WTC11 (cell line): ENCODE measurements at regions not wholly inside any gene's neighbourhood (a gene's known extent, or its start where the extent isn't known, plus 50 kb on each side); places are given as distances from the start of the nearest gene placed in this dataset.

Source experiments
- ATAC-seq: fragments of 200-7000 bp; cut with Tn5 transposase; 2 replicates; pipeline ENCODE4 v1.10.0; 2021; ENCODE audit warnings: mild to moderate bottlenecking, moderate library complexity
- CTCF ChIA-PET: fragments of 300-600 bp; sonication (Branson Sonifier 250); formaldehyde crosslinking; loops from one replicate; lab custom pipeline; 2021; ENCODE audit warnings: antibody characterized with exemption; lab: Charles Lee
- POLR2A ChIA-PET: fragments of 350-600 bp; sonication (Branson Sonifier 250); formaldehyde crosslinking; loops from one replicate; lab custom pipeline; 2021; ENCODE audit warnings: antibody characterized with exemption; lab: Charles Lee
- DNase-seq: peaks from one replicate; pipeline ENCODE4 v3.0.0; 2021; ENCODE audit warnings: low spot score
- H3K27ac Mint-ChIP-seq: 2 replicates; pipeline ENCODE4 v1.8.0; 2021; ENCODE audit warnings: mixed read lengths
- H3K27me3 Mint-ChIP-seq: 2 replicates; pipeline ENCODE4 v1.8.0; 2021; ENCODE audit warnings: low read depth, mild to moderate bottlenecking, moderate library complexity, mixed read lengths
- H3K36me3 Mint-ChIP-seq: 2 replicates; pipeline ENCODE4 v1.8.0; 2021; ENCODE audit warnings: mixed read lengths
- H3K4me1 Mint-ChIP-seq: 2 replicates; pipeline ENCODE4 v1.8.0; 2022; ENCODE audit warnings: mixed read lengths
- H3K4me3 Mint-ChIP-seq: 2 replicates; pipeline ENCODE4 v1.8.0; 2021; ENCODE audit warnings: mild to moderate bottlenecking, moderate library complexity, mixed read lengths
- H3K9me3 Mint-ChIP-seq: 2 replicates; pipeline ENCODE4 v1.8.0; 2021; ENCODE audit warnings: mixed read lengths
- ATF1 ChIP-seq: sonication (generic); formaldehyde crosslinking; IDR thresholded peaks from 2 replicates; pipeline ENCODE4 v1.8.1; 2023; ENCODE audit warnings: mild to moderate bottlenecking, moderate library complexity, missing genetic modification reagents
- CBFB ChIP-seq: sonication (generic); formaldehyde crosslinking; IDR thresholded peaks from 2 replicates; pipeline ENCODE4 v1.8.1; 2022; ENCODE audit warnings: mild to moderate bottlenecking, low read depth, missing genetic modification reagents
- ETV6 ChIP-seq: sonication (generic); formaldehyde crosslinking; IDR thresholded peaks from 2 replicates; pipeline ENCODE4 v1.8.1; 2022; ENCODE audit warnings: mild to moderate bottlenecking, missing genetic modification reagents
- FOXK1 ChIP-seq: sonication (generic); formaldehyde crosslinking; IDR thresholded peaks from 2 replicates; pipeline ENCODE4 v1.8.0; 2022; ENCODE audit warnings: mild to moderate bottlenecking, moderate library complexity, missing genetic modification reagents
- FOXP1 ChIP-seq: sonication (generic); formaldehyde crosslinking; IDR thresholded peaks from 2 replicates; pipeline ENCODE4 v1.8.0; 2022; ENCODE audit warnings: missing genetic modification reagents, mild to moderate bottlenecking, moderate library complexity, borderline replicate concordance
- GABPB1 ChIP-seq: sonication (generic); formaldehyde crosslinking; IDR thresholded peaks from 2 replicates; pipeline ENCODE4 v1.8.1; 2023; ENCODE audit warnings: mild to moderate bottlenecking, missing genetic modification reagents
- GRHL2 ChIP-seq: fragments of 250-450 bp; sonication (Bioruptor Pico); IDR thresholded peaks from 2 replicates; pipeline ENCODE4 v1.8.0; 2022; ENCODE audit warnings: mild to moderate bottlenecking, moderate library complexity; ENCODE audit not compliant: insufficient replicate concordance, severe bottlenecking
- HMGA2 ChIP-seq: fragments of 250-450 bp; sonication (Bioruptor Pico); IDR thresholded peaks from 2 replicates; pipeline ENCODE4 v1.4.0; 2021; ENCODE audit warnings: mild to moderate bottlenecking, moderate library complexity
- HMGXB4 ChIP-seq: sonication (generic); formaldehyde crosslinking; IDR thresholded peaks from 2 replicates; pipeline ENCODE4 v1.8.1; 2023; ENCODE audit warnings: mild to moderate bottlenecking, moderate library complexity, missing genetic modification reagents
- JAZF1 ChIP-seq: fragments of 250-450 bp; sonication (Bioruptor Pico); IDR thresholded peaks from 2 replicates; pipeline ENCODE4 v1.9.0; 2021; ENCODE audit warnings: moderate library complexity, mild to moderate bottlenecking, inconsistent platforms
- MLX ChIP-seq: sonication (generic); formaldehyde crosslinking; IDR thresholded peaks from 2 replicates; pipeline ENCODE4 v1.8.1; 2023; ENCODE audit warnings: mild to moderate bottlenecking, missing genetic modification reagents, moderate library complexity
- NR3C1 ChIP-seq: sonication (generic); formaldehyde crosslinking; conservative IDR thresholded peaks from 2 replicates; pipeline ENCODE4 v1.8.1; 2023; ENCODE audit warnings: low read depth, mild to moderate bottlenecking, missing genetic modification reagents
- TEAD4 ChIP-seq: sonication (generic); formaldehyde crosslinking; IDR thresholded peaks from 2 replicates; pipeline ENCODE4 v1.8.0; 2022; ENCODE audit warnings: mild to moderate bottlenecking, missing genetic modification reagents
- USF2 ChIP-seq: sonication (generic); formaldehyde crosslinking; IDR thresholded peaks from 2 replicates; pipeline ENCODE4 v1.8.1; 2023; ENCODE audit warnings: mild to moderate bottlenecking, missing genetic modification reagents, moderate library complexity
- ZNF121 ChIP-seq: sonication (generic); formaldehyde crosslinking; IDR thresholded peaks from 2 replicates; pipeline ENCODE4 v1.8.0; 2023; ENCODE audit warnings: missing genetic modification reagents
- ZNF416 ChIP-seq: fragments of 250-450 bp; sonication (Bioruptor Pico); IDR thresholded peaks from 2 replicates; pipeline ENCODE4 v1.9.0; 2021; ENCODE audit warnings: mild to moderate bottlenecking, inconsistent platforms
- TF ChIP-seq, protein P1 (sequence below): sonication (generic); formaldehyde crosslinking; conservative IDR thresholded peaks from 2 replicates; pipeline ENCODE4 v1.8.1; 2022; ENCODE audit warnings: mild to moderate bottlenecking, missing genetic modification reagents
- TF ChIP-seq, protein P2 (sequence below): sonication (generic); formaldehyde crosslinking; IDR thresholded peaks from 2 replicates; pipeline ENCODE4 v1.8.0; 2023; ENCODE audit warnings: missing genetic modification reagents, mild to moderate bottlenecking, borderline replicate concordance

GRCh38 chrX:121455890-121456289 is 408.5 kb downstream of the GLUD2 start:
- DNase-seq (no peak), ATAC-seq (no peak)
- H3K4me3 Mint-ChIP-seq, result no peak overlapping the region
- TF ChIP-seq CBFB (CRISPR knock-in tag) (no peak), HMGXB4 (CRISPR knock-in tag) (no peak), TEAD4 (CRISPR knock-in tag) (no peak), MLX (no peak), USF2 (CRISPR knock-in tag) (no peak), HMGA2 (CRISPR knock-in tag) (no peak), ZNF416 (CRISPR knock-in tag) (no peak)
- TF ChIP-seq, protein P1, sequence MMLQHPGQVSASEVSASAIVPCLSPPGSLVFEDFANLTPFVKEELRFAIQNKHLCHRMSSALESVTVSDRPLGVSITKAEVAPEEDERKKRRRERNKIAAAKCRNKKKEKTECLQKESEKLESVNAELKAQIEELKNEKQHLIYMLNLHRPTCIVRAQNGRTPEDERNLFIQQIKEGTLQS (CRISPR knock-in tag), result no peak
- H3K27ac Mint-ChIP-seq, result no peak overlapping the region
- ChIA-PET POLR2A (no interaction called here), CTCF (no interaction called here)
- no peaks in the 10 kb centered on the region for H3K27me3 Mint-ChIP-seq
- no peaks in the 10 kb centered on the region for H3K36me3 Mint-ChIP-seq
- H3K9me3 Mint-ChIP-seq, result no peaks in the 10 kb centered on the region
- no peaks in the 10 kb centered on the region for H3K4me1 Mint-ChIP-seq

- ChIA-PET POLR2A (no interaction called here), CTCF (no interaction called here)
- Mint-ChIP-seq H3K4me3 (no peak overlapping the region), H3K27me3 (no peaks in the 10 kb centered on the region), H3K9me3 (peaks cover 4% of the 10 kb centered on the region; the same call in 1 of the 2 replicates), H3K27ac (no peak overlapping the region), H3K4me1 (no peaks in the 10 kb centered on the region), H3K36me3 (no peaks in the 10 kb centered on the region)
- ATAC-seq (no peak), DNase-seq (no peak)
- TF ChIP-seq ATF1 (CRISPR knock-in tag), result no peak
- TF ChIP-seq NR3C1 (CRISPR knock-in tag), result no peak
- TF ChIP-seq GRHL2 (CRISPR knock-in tag), result no peak
- no peak for TF ChIP-seq FOXP1 (CRISPR knock-in tag)
- no peak for TF ChIP-seq ETV6 (CRISPR knock-in tag)
- TF ChIP-seq JAZF1 (CRISPR knock-in tag), result no peak
- no peak for TF ChIP-seq GABPB1
- no peak for TF ChIP-seq FOXK1 (CRISPR knock-in tag)
- TF ChIP-seq, protein P2, sequence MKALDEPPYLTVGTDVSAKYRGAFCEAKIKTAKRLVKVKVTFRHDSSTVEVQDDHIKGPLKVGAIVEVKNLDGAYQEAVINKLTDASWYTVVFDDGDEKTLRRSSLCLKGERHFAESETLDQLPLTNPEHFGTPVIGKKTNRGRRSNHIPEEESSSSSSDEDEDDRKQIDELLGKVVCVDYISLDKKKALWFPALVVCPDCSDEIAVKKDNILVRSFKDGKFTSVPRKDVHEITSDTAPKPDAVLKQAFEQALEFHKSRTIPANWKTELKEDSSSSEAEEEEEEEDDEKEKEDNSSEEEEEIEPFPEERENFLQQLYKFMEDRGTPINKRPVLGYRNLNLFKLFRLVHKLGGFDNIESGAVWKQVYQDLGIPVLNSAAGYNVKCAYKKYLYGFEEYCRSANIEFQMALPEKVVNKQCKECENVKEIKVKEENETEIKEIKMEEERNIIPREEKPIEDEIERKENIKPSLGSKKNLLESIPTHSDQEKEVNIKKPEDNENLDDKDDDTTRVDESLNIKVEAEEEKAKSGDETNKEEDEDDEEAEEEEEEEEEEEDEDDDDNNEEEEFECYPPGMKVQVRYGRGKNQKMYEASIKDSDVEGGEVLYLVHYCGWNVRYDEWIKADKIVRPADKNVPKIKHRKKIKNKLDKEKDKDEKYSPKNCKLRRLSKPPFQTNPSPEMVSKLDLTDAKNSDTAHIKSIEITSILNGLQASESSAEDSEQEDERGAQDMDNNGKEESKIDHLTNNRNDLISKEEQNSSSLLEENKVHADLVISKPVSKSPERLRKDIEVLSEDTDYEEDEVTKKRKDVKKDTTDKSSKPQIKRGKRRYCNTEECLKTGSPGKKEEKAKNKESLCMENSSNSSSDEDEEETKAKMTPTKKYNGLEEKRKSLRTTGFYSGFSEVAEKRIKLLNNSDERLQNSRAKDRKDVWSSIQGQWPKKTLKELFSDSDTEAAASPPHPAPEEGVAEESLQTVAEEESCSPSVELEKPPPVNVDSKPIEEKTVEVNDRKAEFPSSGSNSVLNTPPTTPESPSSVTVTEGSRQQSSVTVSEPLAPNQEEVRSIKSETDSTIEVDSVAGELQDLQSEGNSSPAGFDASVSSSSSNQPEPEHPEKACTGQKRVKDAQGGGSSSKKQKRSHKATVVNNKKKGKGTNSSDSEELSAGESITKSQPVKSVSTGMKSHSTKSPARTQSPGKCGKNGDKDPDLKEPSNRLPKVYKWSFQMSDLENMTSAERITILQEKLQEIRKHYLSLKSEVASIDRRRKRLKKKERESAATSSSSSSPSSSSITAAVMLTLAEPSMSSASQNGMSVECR (CRISPR knock-in tag), result no peak
- no peak for TF ChIP-seq ZNF121 (CRISPR knock-in tag)
Observed at GRCh38 chrX:121456315-121456714, 408.9 kb downstream of the GLUD2 start.
